Keratinocyte (primary cell): ENCODE measurements at regions not wholly inside any gene's neighbourhood (a gene's known extent, or its start where the extent isn't known, plus 50 kb on each side); places are given as distances from the start of the nearest gene placed in this dataset.

Experiments used
- DNase-seq: peaks from one replicate; pipeline ENCODE4 v3.0.0-alpha.2; 2011; ENCODE audit warnings: low read depth, missing footprints, low spot score
- FAIRE-seq: peaks from 2 replicates; lab custom pipeline; 2011; peaks lifted over from hg19 to GRCh38; lab: Jason Lieb, UNC
- H2AFZ ChIP-seq: 2 replicates; pipeline ENCODE4 v1.6.0; 2012; ENCODE audit warnings: low read length, control low read depth, inconsistent platforms; ENCODE audit not compliant: control insufficient read depth
- H3K27ac ChIP-seq: 2 replicates; pipeline ENCODE4 v1.5.1; 2011; ENCODE audit warnings: low read length; ENCODE audit not compliant: control insufficient read depth, insufficient read depth
- H3K27me3 ChIP-seq: 3 replicates; pipeline ENCODE4 v1.6.0; 2011; ENCODE audit warnings: low read length; ENCODE audit not compliant: control insufficient read depth, insufficient read depth; ENCODE audit errors: extremely low read depth
- H3K36me3 ChIP-seq, 2 experiments: 2 replicates in 1 of 2; 3 replicates in 1 of 2; pipeline ENCODE4 v1.5.1; 2011; ENCODE audit warnings: low read length in 2 of 2, mild to moderate bottlenecking in 1 of 2; ENCODE audit not compliant: control insufficient read depth in 2 of 2, insufficient read depth in 2 of 2; ENCODE audit errors: extremely low read depth in 1 of 2
- H3K4me1 ChIP-seq: 3 replicates; pipeline ENCODE4 v1.5.1; 2011; ENCODE audit warnings: low read length; ENCODE audit not compliant: control insufficient read depth, insufficient read depth; ENCODE audit errors: extremely low read depth
- H3K4me2 ChIP-seq: 3 replicates; pipeline ENCODE4 v1.6.0; 2011; ENCODE audit warnings: low read depth, low read length; ENCODE audit not compliant: control insufficient read depth, insufficient read depth; ENCODE audit errors: extremely low read depth
- H3K4me3 ChIP-seq, 3 experiments: fragments of 200-600 bp in 1 of 3; sonication (generic) in 1 of 3; 2 replicates in 2 of 3; 3 replicates in 1 of 3; pipeline ENCODE4 v1.5.1; 2011 to 2016; ENCODE audit warnings: low read length in 3 of 3, mild to moderate bottlenecking in 3 of 3, control low read depth in 2 of 3, inconsistent platforms in 1 of 3, low read depth in 1 of 3, mixed read lengths in 1 of 3, mixed run types in 1 of 3, moderate library complexity in 1 of 3; ENCODE audit not compliant: control insufficient read depth in 2 of 3, insufficient read depth in 2 of 3; ENCODE audit errors: extremely low read depth in 1 of 3
- H3K79me2 ChIP-seq: 2 replicates; pipeline ENCODE4 v1.6.0; 2012; ENCODE audit warnings: low read length; ENCODE audit not compliant: control insufficient read depth, insufficient read depth
- H3K9ac ChIP-seq: 3 replicates; pipeline ENCODE4 v1.6.0; 2011; ENCODE audit warnings: low read length; ENCODE audit not compliant: control insufficient read depth, insufficient read depth; ENCODE audit errors: extremely low read depth
- H3K9me1 ChIP-seq: 3 replicates; pipeline ENCODE4 v1.6.0; 2011; ENCODE audit warnings: low read length; ENCODE audit not compliant: control insufficient read depth, insufficient read depth; ENCODE audit errors: extremely low read depth
- H3K9me3 ChIP-seq: 2 replicates; pipeline ENCODE4 v1.5.1; 2012; ENCODE audit warnings: low read depth, low read length; ENCODE audit not compliant: control insufficient read depth
- H4K20me1 ChIP-seq: 3 replicates; pipeline ENCODE4 v1.6.0; 2011; ENCODE audit warnings: low read length; ENCODE audit not compliant: control insufficient read depth, insufficient read depth; ENCODE audit errors: extremely low read depth
- CTCF ChIP-seq, 3 experiments: IDR thresholded peaks in 1 of 3; conservative IDR thresholded peaks in 1 of 3; optimal IDR thresholded peaks in 1 of 3; 2 replicates in 2 of 3; 3 replicates in 1 of 3; pipeline versions ENCODE3 to v1.5.1; 2011; ENCODE audit warnings: low read length in 3 of 3, mild to moderate bottlenecking in 3 of 3, moderate library complexity in 2 of 3, control low read depth in 1 of 3, inconsistent platforms in 1 of 3; ENCODE audit not compliant: insufficient read depth in 2 of 3; ENCODE audit errors: extremely low read depth in 1 of 3
- EZH2 ChIP-seq: IDR thresholded peaks from one replicate; pipeline ENCODE4 v1.6.1; 2012; ENCODE audit warnings: inconsistent platforms, mild to moderate bottlenecking, low read length, moderate library complexity
- dilution Hi-C: fragments of 300-500 bp; cut with MboI; formaldehyde crosslinking; loops from one replicate; pipeline ENCODE4 v1.7.0; 2020; ENCODE audit warnings: low sequenced_read_pairs; ENCODE audit not compliant: extremely low pct_ligation_motif_present

DNA sequence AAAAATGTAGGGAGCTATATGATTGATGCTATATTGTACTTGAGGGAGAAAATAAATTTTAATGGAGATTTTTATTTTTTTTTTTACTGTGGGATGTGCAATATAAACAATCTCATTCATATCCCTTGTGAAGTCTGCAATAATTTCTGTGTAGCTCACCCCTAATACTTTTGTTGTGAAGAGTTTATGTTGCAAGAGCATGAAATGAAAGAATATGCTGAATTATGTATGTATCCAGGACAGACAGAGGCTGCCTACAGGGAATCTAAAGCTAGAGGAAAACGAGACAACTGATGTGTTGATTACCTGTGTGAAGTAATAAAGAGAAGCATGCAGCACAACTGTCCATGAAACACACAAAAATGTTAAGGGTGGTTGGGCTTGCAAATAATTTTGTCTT lies 643.3 kb downstream of the DCDC2C start:
- Histone ChIP-seq H2AFZ (no peak overlapping the region), H3K4me3 (no peak overlapping the region), H3K4me2 (no peak overlapping the region), H4K20me1 (no peaks in the 10 kb centered on the region), H3K79me2 (no peaks in the 10 kb centered on the region), H3K36me3 (no peaks in the 10 kb centered on the region), H3K27ac (no peak overlapping the region), H3K9me3 (no peaks in the 10 kb centered on the region), H3K27me3 (no peaks in the 10 kb centered on the region), H3K4me1 (no peaks in the 10 kb centered on the region), H3K9ac (no peak overlapping the region), H3K9me1 (no peaks in the 10 kb centered on the region)
- FAIRE-seq (no peak), DNase-seq (no peak)
- no peak for TF ChIP-seq EZH2
- TF ChIP-seq CTCF (optimal IDR thresholded peaks at IDR 0.05 in 1 of 3, IDR thresholded peaks at IDR 0.05 in 1 of 3, conservative IDR thresholded peaks at IDR 0.05 in 1 of 3; ENCODE audit: extremely low read depth in 1 of 3, insufficient read depth in 2 of 3, low read length in 3 of 3), result no peak
- dilution Hi-C loops, result no loop called here

- H3K4me2 ChIP-seq, result no peak overlapping the region
- H3K27me3 ChIP-seq, result no peaks in the 10 kb centered on the region
- H2AFZ ChIP-seq, result no peak overlapping the region
- H3K79me2 ChIP-seq, result no peaks in the 10 kb centered on the region
- dilution Hi-C loops, result no loop called here
- no peaks in the 10 kb centered on the region for H3K9me1 ChIP-seq
- no peak for DNase-seq
- FAIRE-seq, result no peak
- no peaks in the 10 kb centered on the region for H3K9me3 ChIP-seq
- no peak overlapping the region for H3K9ac ChIP-seq
- no peak overlapping the region for H3K4me3 ChIP-seq
- no peaks in the 10 kb centered on the region for H3K4me1 ChIP-seq
- TF ChIP-seq EZH2, result no peak
- TF ChIP-seq CTCF (optimal IDR thresholded peaks at IDR 0.05 in 1 of 3, IDR thresholded peaks at IDR 0.05 in 1 of 3, conservative IDR thresholded peaks at IDR 0.05 in 1 of 3; ENCODE audit: extremely low read depth in 1 of 3, insufficient read depth in 2 of 3, low read length in 3 of 3), result no peak
- H4K20me1 ChIP-seq, result no peaks in the 10 kb centered on the region
- no peaks in the 10 kb centered on the region for H3K36me3 ChIP-seq
- no peak overlapping the region for H3K27ac ChIP-seq
Measured at GRCh38 chr2:4353668-4354067, 650.3 kb downstream of the DCDC2C start.
